DMS79 (cell line): ENCODE measurements at regions not wholly inside any gene's neighbourhood (a gene's known extent, or its start where the extent isn't known, plus 50 kb on each side); places are given as distances from the start of the nearest gene placed in this dataset.
"Not testable (repeated sequence)": the region's sequence is repeated elsewhere in the genome, so short reads cannot be mapped to it uniquely, and the experiment has no call there.

Experiments used
- DNase-seq: peaks from one replicate; lab custom pipeline; 2025; lab: John Stamatoyannopoulos, UW

GRCh38 chr6:86057293-86057980 is 414.8 kb upstream of the SYNCRIP start:
- DNase-seq = not testable (repeated sequence)

GRCh38 chr6:86045038-86045437 is 402.4 kb upstream of the SYNCRIP start:
- DNase-seq = no peak

GRCh38 chr6:86042214-86042613 is 399.5 kb upstream of the SYNCRIP start:
- DNase-seq = no peak

GRCh38 chr6:86031713-86032112 is 389.0 kb upstream of the SYNCRIP start:
- DNase-seq = no peak

- DNase-seq = no peak
Observed at GRCh38 chr6:86030875-86031274, 388.2 kb upstream of the SYNCRIP start.

GRCh38 chr6:86028776-86029175 is 386.1 kb upstream of the SYNCRIP start:
- DNase-seq = no peak

- not testable (repeated sequence) for DNase-seq
Observed at GRCh38 chr6:86026890-86027289, 384.2 kb upstream of the SYNCRIP start.

- no peak for DNase-seq
Observed at GRCh38 chr6:86017236-86017635, 374.6 kb upstream of the SYNCRIP start.

GRCh38 chr6:86016567-86016966 is 373.9 kb upstream of the SYNCRIP start:
- no peak for DNase-seq

GRCh38 chr6:86016077-86016476 is 373.4 kb upstream of the SYNCRIP start:
- no peak for DNase-seq

- DNase-seq = not testable (repeated sequence)
Observed at GRCh38 chr6:86012991-86013390, 370.3 kb upstream of the SYNCRIP start.

GRCh38 chr6:86010915-86011786 is 368.5 kb upstream of the SYNCRIP start:
- DNase-seq = no peak

GRCh38 chr6:85997206-85997605 is 354.5 kb upstream of the SYNCRIP start:
- DNase-seq = no peak

- DNase-seq = no peak
Observed at GRCh38 chr6:85996034-85996375, 353.3 kb upstream of the SYNCRIP start.

- no peak for DNase-seq
Observed at GRCh38 chr6:85995339-85996033, 352.8 kb upstream of the SYNCRIP start.

- DNase-seq = no peak
Observed at GRCh38 chr6:85986681-85987080, 344.0 kb upstream of the SYNCRIP start.

GRCh38 chr6:85983032-85983659 is 340.5 kb upstream of the SYNCRIP start:
- no peak for DNase-seq

GRCh38 chr6:85977661-85978060 is 335.0 kb upstream of the SYNCRIP start:
- DNase-seq = no peak

- no peak for DNase-seq
Observed at GRCh38 chr6:85975957-85976356, 333.3 kb upstream of the SYNCRIP start.

GRCh38 chr6:85971238-85971637 is 328.6 kb upstream of the SYNCRIP start:
- DNase-seq = no peak

- no peak for DNase-seq
Observed at GRCh38 chr6:85966828-85967227, 324.1 kb upstream of the SYNCRIP start.

GRCh38 chr6:85961746-85962145 is 319.1 kb upstream of the SYNCRIP start:
- DNase-seq = no peak
